Upper lobe of right lung (tissue), 1 donor: ENCODE measurements at regions not wholly inside any gene's neighbourhood (a gene's known extent, or its start where the extent isn't known, plus 50 kb on each side); places are given as distances from the start of the nearest gene placed in this dataset.
A peak's percentile ranks its signal among the peaks of the same experiment; 100 is the strongest.
"Not testable (repeated sequence)": the region's sequence is repeated elsewhere in the genome, so short reads cannot be mapped to it uniquely, and the experiment has no call there.

Source experiments
- ATAC-seq: fragments of 200-7000 bp; cut with Tn5 transposase; one replicate; pipeline ENCODE4 v1.9.1; 2020; ENCODE audit warnings: mild to moderate bottlenecking, moderate library complexity
- DNase-seq: peaks from one replicate; pipeline ENCODE4 v3.0.0-alpha.2; 2020
- H3K27ac ChIP-seq: fragments of 200-600 bp; one replicate; pipeline ENCODE4 v1.8.0; 2022
- H3K27me3 ChIP-seq: fragments of 200-600 bp; one replicate; pipeline ENCODE4 v1.8.0; 2022; ENCODE audit warnings: mild to moderate bottlenecking
- H3K36me3 ChIP-seq: fragments of 200-600 bp; one replicate; pipeline ENCODE4 v1.8.0; 2022
- H3K4me1 ChIP-seq: fragments of 200-600 bp; one replicate; pipeline ENCODE4 v1.8.0; 2022
- H3K4me3 ChIP-seq: fragments of 200-600 bp; one replicate; pipeline ENCODE4 v1.8.0; 2022; ENCODE audit warnings: mild to moderate bottlenecking
- H3K9me3 ChIP-seq: fragments of 200-600 bp; one replicate; pipeline ENCODE4 v1.8.0; 2022
- intact Hi-C: fragments of 100-400 bp; cut with DNase I; formaldehyde crosslinking; loops from one replicate; pipeline ENCODE4 v1.11.0; 2022
- TF ChIP-seq, protein P1 (sequence below): fragments of 200-600 bp; IDR thresholded peaks from one replicate; pipeline ENCODE4 v1.8.0; 2022; ENCODE audit warnings: antibody characterized with exemption
- donor health status: DM: no; HTN: yes; CAD: no; lungs with severe emphysema.

DNA sequence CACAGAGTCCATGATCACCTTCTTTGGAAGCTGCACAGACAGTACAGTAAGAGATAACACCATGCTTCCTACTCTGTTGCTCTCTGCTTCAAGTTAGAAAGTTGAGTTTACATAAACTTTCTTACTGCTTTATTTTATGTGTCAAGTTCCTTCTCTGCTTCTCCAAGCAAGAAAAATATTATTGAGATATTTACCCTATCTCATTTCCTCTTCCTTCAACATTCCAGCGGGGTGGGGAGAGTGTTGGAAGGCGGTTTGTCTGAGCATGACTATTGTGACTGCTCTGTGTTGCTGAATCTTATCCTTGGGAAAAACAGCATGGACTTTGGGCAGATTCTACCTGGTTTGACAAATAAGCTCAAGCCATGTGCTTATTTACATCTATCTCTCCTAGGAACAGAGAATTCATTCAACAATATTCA, 66.9 kb upstream of the EPB41L4A start:
- Histone ChIP-seq H3K4me1 (no peaks in the 10 kb centered on the region), H3K36me3 (no peaks in the 10 kb centered on the region), H3K4me3 (no peak overlapping the region), H3K9me3 (no peaks in the 10 kb centered on the region), H3K27me3 (no peaks in the 10 kb centered on the region), H3K27ac (no peak overlapping the region)
- ATAC-seq (peak; percentile 30), DNase-seq (no peak)
- intact Hi-C loops = no loop called here
- TF ChIP-seq, protein P1, sequence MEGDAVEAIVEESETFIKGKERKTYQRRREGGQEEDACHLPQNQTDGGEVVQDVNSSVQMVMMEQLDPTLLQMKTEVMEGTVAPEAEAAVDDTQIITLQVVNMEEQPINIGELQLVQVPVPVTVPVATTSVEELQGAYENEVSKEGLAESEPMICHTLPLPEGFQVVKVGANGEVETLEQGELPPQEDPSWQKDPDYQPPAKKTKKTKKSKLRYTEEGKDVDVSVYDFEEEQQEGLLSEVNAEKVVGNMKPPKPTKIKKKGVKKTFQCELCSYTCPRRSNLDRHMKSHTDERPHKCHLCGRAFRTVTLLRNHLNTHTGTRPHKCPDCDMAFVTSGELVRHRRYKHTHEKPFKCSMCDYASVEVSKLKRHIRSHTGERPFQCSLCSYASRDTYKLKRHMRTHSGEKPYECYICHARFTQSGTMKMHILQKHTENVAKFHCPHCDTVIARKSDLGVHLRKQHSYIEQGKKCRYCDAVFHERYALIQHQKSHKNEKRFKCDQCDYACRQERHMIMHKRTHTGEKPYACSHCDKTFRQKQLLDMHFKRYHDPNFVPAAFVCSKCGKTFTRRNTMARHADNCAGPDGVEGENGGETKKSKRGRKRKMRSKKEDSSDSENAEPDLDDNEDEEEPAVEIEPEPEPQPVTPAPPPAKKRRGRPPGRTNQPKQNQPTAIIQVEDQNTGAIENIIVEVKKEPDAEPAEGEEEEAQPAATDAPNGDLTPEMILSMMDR = no peak

DNA sequence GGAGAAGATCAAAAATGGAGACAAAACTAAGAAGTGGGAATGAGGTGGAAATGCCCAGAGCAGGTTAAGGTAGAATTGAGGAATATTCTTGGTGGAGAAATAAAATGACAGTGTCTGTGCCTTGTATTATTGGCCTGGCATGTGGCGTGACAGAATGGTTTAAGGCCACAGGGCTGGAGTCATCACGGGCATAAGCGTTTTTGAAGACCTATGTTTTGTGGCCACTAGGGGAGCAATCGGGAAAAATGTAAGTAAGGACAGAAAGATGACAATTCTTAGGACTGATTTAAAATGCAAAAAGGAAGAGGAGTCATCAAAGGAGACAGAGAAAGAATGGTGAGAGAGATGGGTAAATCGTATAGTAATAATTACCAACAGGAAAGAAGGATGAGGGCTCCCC, 72.2 kb upstream of the EPB41L4A start:
- ATAC-seq (no peak), DNase-seq (no peak)
- no peaks in the 10 kb centered on the region for H3K9me3 ChIP-seq
- H3K27ac ChIP-seq = no peak overlapping the region
- TF ChIP-seq, protein P1 = no peak
- no peak overlapping the region for H3K4me3 ChIP-seq
- intact Hi-C loops = no loop called here
- H3K4me1 ChIP-seq = no peaks in the 10 kb centered on the region
- H3K36me3 ChIP-seq = no peaks in the 10 kb centered on the region
- H3K27me3 ChIP-seq = peaks cover 6% of the 10 kb centered on the region

DNA sequence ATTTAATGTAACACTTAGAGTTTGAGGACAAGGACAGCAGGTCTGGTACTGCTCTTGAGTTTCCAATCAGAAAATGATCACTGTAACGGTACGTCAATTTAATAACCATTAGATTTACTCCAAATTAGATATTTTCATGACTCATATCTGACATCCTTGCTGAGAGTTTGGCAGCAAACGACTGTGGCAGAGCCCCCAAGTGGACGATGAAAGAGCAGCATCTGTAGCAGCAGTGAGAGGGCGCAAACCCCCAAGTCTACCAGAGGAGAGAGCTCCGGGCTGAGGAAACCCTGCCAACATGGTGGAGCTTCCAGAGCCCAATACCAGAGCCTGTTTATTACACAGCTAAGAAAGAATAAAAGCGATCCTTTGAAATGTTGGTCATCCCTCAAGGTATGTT, 73.2 kb upstream of the EPB41L4A start:
- Histone ChIP-seq H3K4me3 (no peak overlapping the region), H3K27me3 (peaks cover 6% of the 10 kb centered on the region), H3K36me3 (no peaks in the 10 kb centered on the region), H3K4me1 (no peaks in the 10 kb centered on the region), H3K9me3 (no peaks in the 10 kb centered on the region), H3K27ac (no peak overlapping the region)
- DNase-seq = no peak
- TF ChIP-seq, protein P1 = peak; percentile 59
- intact Hi-C loops = no loop called here
- ATAC-seq = peak; percentile 92

DNA sequence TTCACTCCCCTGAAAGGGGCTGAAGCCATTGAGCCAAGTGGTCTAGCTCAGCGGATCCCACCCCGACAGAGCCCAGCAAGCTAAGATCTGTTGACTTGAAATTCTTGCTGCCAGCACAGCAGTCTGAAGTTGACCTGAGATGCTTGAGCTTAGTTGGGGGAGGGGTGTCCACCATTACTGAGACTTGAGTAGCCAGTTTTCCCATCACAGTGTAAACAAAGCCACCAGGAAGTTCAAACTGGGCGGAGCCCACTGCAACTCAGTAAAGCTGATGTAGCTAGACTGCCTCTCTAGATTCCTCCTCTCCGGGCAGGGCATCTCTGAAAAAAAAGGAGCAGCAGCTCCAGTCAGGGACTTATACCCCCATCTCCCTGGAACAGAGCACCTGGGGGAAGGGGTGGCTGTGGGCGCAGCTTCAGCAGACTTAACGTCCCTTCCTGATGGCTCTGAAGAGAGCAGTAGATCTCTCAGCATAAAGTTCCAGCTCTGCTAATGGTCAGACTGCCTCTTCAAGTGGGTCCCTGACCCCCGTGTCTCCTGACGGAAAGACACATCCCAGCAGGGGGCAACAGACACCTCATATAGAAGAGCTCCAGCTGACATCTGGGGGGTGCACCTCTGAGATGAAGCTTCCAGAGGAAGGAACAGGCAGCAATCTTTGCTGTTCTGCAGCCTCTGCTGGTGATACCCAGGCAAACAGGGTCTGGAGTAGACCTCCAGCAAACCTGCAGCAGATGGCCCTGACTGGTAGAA, 84.8 kb upstream of the EPB41L4A start:
- intact Hi-C loops, H3K9me3 ChIP-seq, H3K27me3 ChIP-seq, H3K4me3 ChIP-seq, H3K4me1 ChIP-seq, H3K27ac ChIP-seq, DNase-seq, H3K36me3 ChIP-seq: not testable (repeated sequence)
- peak; percentile 64 for ATAC-seq

DNA sequence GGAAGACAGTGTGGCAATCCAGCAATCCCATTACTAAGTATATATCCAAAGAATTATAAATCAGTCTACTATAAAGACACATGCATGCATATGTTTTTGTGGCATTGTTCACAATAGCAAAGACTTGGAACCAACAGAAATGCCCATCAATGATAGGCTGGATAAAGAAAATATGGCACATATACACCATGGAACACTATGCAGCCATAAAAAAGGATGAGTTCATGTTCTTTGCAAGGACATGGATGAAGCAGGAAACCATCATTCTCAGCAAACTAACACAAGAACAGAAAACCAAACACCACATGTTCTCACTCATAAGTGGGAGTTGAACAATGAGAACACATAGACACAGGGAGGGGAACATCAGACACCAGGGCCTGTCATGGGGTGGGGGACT, 90.0 kb upstream of the EPB41L4A start:
- H3K36me3 ChIP-seq, ATAC-seq, intact Hi-C loops, H3K27me3 ChIP-seq, H3K9me3 ChIP-seq, H3K27ac ChIP-seq, H3K4me3 ChIP-seq, H3K4me1 ChIP-seq, DNase-seq: not testable (repeated sequence)

DNA sequence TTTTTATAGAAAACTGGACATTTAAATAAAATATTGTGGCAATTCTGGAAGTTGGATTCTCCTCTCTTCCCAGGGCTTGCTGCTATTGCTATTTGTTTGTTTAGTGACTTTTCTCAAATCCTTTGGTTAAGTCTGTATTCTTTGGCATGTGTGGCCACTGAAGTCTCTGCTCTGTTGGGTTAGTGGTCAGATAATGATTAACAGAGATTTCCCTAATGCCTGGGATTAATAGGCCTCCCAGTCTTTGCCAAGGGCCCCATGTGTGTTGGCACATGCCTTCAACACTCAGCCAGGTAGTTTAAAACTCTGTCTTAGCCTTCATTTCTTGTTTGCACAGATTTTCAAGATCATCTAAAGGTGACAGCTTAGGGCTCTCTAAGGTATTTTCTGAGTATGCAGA, 92.8 kb upstream of the EPB41L4A start:
- DNase-seq = no peak
- Histone ChIP-seq H3K4me1 (no peaks in the 10 kb centered on the region), H3K27ac (no peak overlapping the region), H3K27me3 (no peaks in the 10 kb centered on the region), H3K9me3 (peaks cover 8% of the 10 kb centered on the region), H3K4me3 (no peak overlapping the region), H3K36me3 (no peaks in the 10 kb centered on the region)
- ATAC-seq = no peak
- TF ChIP-seq, protein P1 = no peak
- intact Hi-C loops = no loop called here

DNA sequence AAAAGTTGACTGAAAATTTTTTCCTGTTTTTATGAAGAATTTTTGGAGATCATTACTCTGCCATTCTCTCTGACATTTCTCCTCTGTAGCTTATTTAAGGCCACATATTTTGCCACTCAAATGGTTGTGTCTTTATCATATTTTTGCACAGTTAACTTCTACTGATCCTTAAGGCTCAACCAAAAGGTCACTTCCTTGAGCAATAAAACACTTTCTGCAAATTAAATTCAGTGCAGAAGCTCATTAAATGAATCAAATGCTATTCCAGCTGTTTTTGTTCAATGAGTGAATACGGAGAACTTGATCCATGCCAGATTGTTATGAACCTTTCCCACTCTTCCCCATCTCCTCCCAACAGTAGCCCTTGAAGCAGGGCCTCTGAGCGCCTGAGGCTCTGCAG, 93.8 kb upstream of the EPB41L4A start:
- intact Hi-C loops = no loop called here
- Histone ChIP-seq H3K27ac (no peak overlapping the region), H3K4me3 (no peak overlapping the region), H3K36me3 (no peaks in the 10 kb centered on the region), H3K9me3 (peaks cover 8% of the 10 kb centered on the region), H3K27me3 (no peaks in the 10 kb centered on the region), H3K4me1 (no peaks in the 10 kb centered on the region)
- DNase-seq (no peak), ATAC-seq (no peak)
- TF ChIP-seq, protein P1 = no peak
